HG02870 (cell line): ENCODE measurements at regions not wholly inside any gene's neighbourhood (a gene's known extent, or its start where the extent isn't known, plus 50 kb on each side); places are given as distances from the start of the nearest gene placed in this dataset.
A peak's percentile ranks its signal among the peaks of the same experiment; 100 is the strongest.

Experiments used
- ATAC-seq: cut with Tn5 transposase; IDR thresholded peaks from one replicate; pipeline ENCODE4 v1.9.1; 2021; ENCODE audit warnings: mild to moderate bottlenecking, moderate library complexity; ENCODE audit not compliant: unreplicated experiment

- ATAC-seq = no peak
Measured at GRCh38 chr9:7258688-7259396, 501.1 kb downstream of the KDM4C start.

GRCh38 chr9:7246917-7247522 lies 489.2 kb downstream of the KDM4C start:
- ATAC-seq = no peak

- no peak for ATAC-seq
Measured at GRCh38 chr9:7245976-7246580, 488.3 kb downstream of the KDM4C start.

DNA sequence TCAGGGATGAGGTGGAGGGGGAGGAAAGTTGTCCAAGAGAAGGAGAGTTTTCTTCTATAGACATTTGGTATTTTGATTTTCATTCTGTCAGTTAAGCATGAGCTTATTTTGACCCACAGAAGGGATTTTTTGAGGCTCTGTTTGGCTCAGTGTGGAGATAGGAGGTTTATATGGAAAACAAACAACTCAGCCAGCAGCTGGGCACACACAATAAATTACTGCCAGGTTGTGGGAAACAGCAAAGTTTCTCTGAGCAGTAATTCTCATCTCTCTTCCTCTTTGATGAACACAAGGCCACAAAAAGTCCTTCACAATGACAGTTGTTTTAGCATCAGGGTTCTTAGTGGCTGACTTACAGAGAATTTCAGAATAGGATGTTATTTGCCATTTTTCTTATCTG lies 486.1 kb downstream of the KDM4C start:
- no peak for ATAC-seq

GRCh38 chr9:7242126-7242525 lies 484.4 kb downstream of the KDM4C start:
- ATAC-seq = no peak

DNA sequence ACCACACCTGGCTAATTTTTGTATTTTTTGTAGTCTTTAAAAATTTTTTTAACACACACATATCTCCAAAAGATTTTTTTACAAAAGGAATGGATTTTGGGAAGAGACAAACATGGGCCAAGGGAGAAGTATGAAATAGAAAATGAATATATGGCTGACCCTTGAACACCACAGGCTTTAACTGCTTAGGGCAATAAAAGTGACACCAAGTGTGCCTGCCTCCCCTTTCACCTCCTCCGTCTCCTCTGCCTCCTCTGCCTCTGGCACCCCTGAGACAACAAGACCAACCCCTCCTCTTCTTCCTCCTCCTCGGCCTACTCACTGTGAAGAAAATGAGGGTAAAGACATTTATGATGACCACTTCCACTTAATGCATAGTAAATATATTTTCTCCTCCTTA lies 483.9 kb downstream of the KDM4C start:
- ATAC-seq = no peak

DNA sequence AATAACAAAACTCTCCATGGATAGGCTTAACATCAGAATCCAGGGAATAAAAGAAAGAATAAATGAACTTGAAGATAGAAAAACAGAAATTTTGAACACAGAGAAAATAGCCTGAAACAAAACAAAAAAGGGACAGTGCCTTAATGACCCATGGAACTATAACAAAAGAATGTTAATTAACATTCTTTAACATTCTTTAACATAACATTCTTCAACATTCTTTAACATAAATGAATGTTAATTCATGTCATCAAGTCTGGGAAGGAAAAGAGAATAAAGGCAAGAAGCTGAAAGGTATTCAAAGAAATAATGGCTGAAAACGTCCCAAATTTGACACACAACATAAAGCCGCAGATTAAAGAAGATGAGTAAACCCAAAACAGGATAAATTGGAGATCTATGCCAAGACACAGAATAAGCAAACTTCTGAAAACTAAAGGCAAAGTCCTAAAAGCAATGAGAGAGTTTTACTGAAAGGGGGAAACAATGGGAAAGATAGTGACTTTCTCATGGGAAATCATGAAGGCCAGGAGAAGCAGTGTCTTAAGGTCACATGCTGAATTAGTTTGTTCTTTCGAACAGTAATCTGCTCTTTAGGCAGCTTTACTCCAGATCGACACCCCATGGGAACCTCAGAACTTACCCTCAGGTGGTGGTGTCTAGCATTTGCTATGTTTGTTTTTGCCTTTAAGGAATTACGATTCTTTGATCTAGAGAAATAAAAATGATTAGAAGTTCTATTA lies 483.0 kb downstream of the KDM4C start:
- no peak for ATAC-seq

GRCh38 chr9:7239708-7240107 lies 481.9 kb downstream of the KDM4C start:
- ATAC-seq = no peak

DNA sequence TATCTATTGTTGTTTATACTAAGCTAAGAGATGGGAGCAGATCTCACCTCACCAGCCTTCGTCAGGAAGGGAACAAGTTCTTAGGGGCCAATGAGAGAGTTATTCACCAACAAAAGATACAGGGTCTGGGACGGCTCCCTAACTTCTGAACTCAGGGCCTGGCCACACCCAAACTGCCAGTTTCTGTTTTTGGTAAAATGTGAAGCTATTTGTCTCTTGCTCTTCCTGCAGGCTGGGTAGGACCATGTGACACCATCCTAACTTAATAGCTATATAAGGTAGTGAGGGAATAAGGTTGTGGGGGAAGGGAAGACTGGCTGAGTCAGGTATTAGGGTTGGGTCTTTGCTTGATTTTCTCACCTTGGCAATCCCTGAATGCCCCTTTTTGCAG lies 480.5 kb downstream of the KDM4C start:
- ATAC-seq = no peak

- no peak for ATAC-seq
Measured at GRCh38 chr9:7237473-7238246, 479.9 kb downstream of the KDM4C start.

DNA sequence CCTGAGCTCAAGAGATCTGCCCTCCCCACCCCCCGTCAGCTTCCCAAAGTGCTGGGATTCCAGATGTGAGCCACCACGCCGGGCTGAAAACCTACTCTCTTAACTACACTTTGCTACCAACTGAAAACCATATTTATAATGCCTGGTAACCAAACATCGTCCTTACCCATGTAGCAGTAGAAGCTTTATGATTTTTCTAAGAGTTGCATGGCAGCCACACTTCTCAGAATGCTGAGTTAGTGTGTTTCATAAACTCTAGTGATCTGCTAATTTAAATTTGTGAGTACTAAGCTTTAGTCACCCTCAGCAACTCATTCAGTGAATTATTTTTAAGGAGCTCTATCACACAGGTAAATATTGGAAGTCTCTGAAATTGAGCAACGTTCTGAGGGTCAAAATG lies 478.4 kb downstream of the KDM4C start:
- ATAC-seq = no peak

- peak; percentile 51 for ATAC-seq
Measured at GRCh38 chr9:7234144-7234543, 476.4 kb downstream of the KDM4C start.

GRCh38 chr9:7229571-7229970 lies 471.8 kb downstream of the KDM4C start:
- ATAC-seq = no peak

DNA sequence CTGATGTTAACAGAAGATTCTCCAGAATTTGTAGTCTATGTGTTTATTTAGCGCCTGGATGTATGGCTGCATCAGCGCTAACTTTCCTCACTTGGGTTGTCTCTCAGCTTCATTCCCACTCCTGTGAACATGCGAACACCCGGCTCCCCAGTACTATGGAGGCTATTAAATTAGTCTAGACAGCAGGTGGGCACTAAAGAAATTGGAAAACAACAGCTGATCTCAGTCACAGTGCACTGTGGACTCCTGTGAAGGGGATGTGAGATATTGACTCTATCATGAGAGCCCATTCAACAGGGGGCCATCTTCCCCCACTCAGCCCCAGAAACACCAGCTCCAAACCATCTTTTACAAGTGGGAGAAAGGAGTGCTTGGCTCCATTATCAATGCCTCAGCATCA lies 471.0 kb downstream of the KDM4C start:
- ATAC-seq = no peak

- no peak for ATAC-seq
Measured at GRCh38 chr9:7227951-7228350, 470.2 kb downstream of the KDM4C start.

DNA sequence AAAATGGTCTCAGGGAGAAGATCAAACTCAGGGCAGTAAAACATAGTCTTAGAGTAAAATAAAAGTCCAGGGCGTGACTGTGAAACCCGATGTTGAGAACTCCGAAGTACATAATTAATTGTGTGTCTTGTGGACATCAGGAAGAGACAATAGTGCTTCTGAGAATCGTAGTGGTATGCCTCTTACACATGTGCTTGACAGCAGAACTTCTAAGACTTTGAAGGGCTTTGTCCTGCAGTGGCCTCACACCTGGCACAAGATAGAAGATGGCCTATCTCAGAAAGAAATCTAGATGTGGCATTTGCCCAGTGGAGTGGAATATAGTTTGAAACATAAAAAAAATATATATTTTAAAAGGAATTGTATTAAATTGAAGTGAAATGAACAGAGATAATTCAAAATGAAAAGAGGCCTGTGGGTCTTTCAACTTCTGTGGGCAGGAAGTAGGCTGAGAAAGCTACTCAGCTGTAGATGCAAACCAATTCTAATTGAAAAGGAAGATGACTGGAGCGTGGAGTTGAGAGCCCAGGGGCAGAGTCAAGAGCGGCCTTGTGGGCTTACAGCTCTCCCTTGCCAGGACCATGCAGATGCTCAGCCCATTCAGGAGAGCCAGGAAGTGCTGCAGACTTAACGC lies 468.4 kb downstream of the KDM4C start:
- no peak for ATAC-seq
